ENCODE measurements at regions not wholly inside any gene's neighbourhood (a gene's known extent, or its start where the extent isn't known, plus 50 kb on each side); places are given as distances from the start of the nearest gene placed in this dataset.

- Histone ChIP-seq H3K27ac (ENCODE audit: insufficient read depth, low read length) (no peak overlapping the region), H3K4me2 (ENCODE audit: low read depth, low read length) (no peak overlapping the region; the same call in 1 of the 2 replicates), H2BK120ac (ENCODE audit: low read depth, low read length) (no peak overlapping the region), H3K9me3 (ENCODE audit: control insufficient read depth, insufficient read depth, low read length) (no peaks in the 10 kb centered on the region), H3K9ac (ENCODE audit: low read depth, low read length) (no peak overlapping the region), H2AK9ac (replicated peaks; ENCODE audit: low read depth, low read length, poor library complexity) (no peak overlapping the region), H4K91ac (ENCODE audit: insufficient read depth, low read depth, low read length) (no peak overlapping the region), H3K79me1 (ENCODE audit: low read depth in 1 of 2, low read length in 2 of 2) (no peaks in the 10 kb centered on the region), H3K18ac (ENCODE audit: low read depth, low read length) (no peak overlapping the region), H3K4me3 (ENCODE audit: insufficient read depth, low read depth, low read length) (no peak overlapping the region), H3K27me3 (ENCODE audit: control insufficient read depth, insufficient read depth, low read length) (no peaks in the 10 kb centered on the region), H4K20me1 (ENCODE audit: insufficient read depth, low read length) (no peaks in the 10 kb centered on the region), H3K23ac (ENCODE audit: low read depth, low read length) (no peak overlapping the region), H3K9me1 (ENCODE audit: insufficient read depth, low read length) (no peaks in the 10 kb centered on the region), H3K4me1 (ENCODE audit: control insufficient read depth, insufficient read depth, low read length) (peaks cover 2% of the 10 kb centered on the region; the same call in 1 of the 2 replicates), H2BK20ac (ENCODE audit: low read depth, low read length) (no peak overlapping the region), H3K14ac (replicated peaks; ENCODE audit: low read depth, low read length) (no peak overlapping the region), H2BK5ac (ENCODE audit: low read depth, low read length, poor library complexity, severe bottlenecking) (no peak overlapping the region), H2AFZ (replicated peaks; ENCODE audit: low read length, poor library complexity) (no peak overlapping the region), H3K36me3 (ENCODE audit: control insufficient read depth, insufficient read depth, low read length) (no peaks in the 10 kb centered on the region), H4K5ac (ENCODE audit: low read depth, low read length) (no peak overlapping the region), H3K56ac (ENCODE audit: extremely low read depth, insufficient read depth, low read length) (no peak overlapping the region), H4K8ac (ENCODE audit: low read depth in 2 of 2, low read length in 2 of 2) (no peak overlapping the region), H3K4ac (ENCODE audit: low read depth, low read length) (no peak overlapping the region), H2BK15ac (ENCODE audit: low read depth, low read length) (no peak overlapping the region), H2AK5ac (ENCODE audit: low read depth, low read length) (no peak overlapping the region)
- WGBS, 2 experiments (ENCODE audit: extremely low coverage in 2 of 2, insufficient read length in 1 of 2), result no CpG with 5 or more reads among the region's 1 CpG
- TF ChIP-seq FOS (IDR thresholded peaks at IDR 0.05; ENCODE audit: low read depth, low read length), result no peak
- TF ChIP-seq MAFK (IDR thresholded peaks at IDR 0.05; ENCODE audit: low read depth, low read length), result no peak
- TF ChIP-seq MAZ (IDR thresholded peaks at IDR 0.05; ENCODE audit: borderline replicate concordance, low read depth, low read length), result no peak
- TF ChIP-seq RFX5 (IDR thresholded peaks at IDR 0.05; ENCODE audit: low read depth, low read length), result no peak
- ChIA-PET CTCF (interaction anchor here (1.7 kb wide), 1 partner anchor 11 kb away, joined by 5 read pairs; no protein-coding TSS in a partner anchor), POLR2A (ENCODE audit: unreplicated experiment) (no interaction called here)
- dilution Hi-C loops (cut with HindIII; ENCODE audit: low sequenced_read_pairs, unreplicated experiment) (no loop called here), intact Hi-C loops (cut with micrococcal nuclease) (no loop called here), in situ Hi-C loops (cut with MboI; ENCODE audit: low sequenced_read_pairs) (no loop called here)
- peak; percentile 80 for ATAC-seq (ENCODE audit: low read depth)
- peak; percentile 33 for DNase-seq
- BruUV-seq (replicated peaks), result no TSS peak
Measured at GRCh38 chr3:168545591-168545990, 449.9 kb upstream of the GOLIM4 start.
